ENCODE measurements at regions not wholly inside any gene's neighbourhood (a gene's known extent, or its start where the extent isn't known, plus 50 kb on each side); places are given as distances from the start of the nearest gene placed in this dataset.

- no peak for TF ChIP-seq POLR2AphosphoS5 (IDR thresholded peaks at IDR 0.05; ENCODE audit: low read depth, low read length)
- TF ChIP-seq, protein P1, sequence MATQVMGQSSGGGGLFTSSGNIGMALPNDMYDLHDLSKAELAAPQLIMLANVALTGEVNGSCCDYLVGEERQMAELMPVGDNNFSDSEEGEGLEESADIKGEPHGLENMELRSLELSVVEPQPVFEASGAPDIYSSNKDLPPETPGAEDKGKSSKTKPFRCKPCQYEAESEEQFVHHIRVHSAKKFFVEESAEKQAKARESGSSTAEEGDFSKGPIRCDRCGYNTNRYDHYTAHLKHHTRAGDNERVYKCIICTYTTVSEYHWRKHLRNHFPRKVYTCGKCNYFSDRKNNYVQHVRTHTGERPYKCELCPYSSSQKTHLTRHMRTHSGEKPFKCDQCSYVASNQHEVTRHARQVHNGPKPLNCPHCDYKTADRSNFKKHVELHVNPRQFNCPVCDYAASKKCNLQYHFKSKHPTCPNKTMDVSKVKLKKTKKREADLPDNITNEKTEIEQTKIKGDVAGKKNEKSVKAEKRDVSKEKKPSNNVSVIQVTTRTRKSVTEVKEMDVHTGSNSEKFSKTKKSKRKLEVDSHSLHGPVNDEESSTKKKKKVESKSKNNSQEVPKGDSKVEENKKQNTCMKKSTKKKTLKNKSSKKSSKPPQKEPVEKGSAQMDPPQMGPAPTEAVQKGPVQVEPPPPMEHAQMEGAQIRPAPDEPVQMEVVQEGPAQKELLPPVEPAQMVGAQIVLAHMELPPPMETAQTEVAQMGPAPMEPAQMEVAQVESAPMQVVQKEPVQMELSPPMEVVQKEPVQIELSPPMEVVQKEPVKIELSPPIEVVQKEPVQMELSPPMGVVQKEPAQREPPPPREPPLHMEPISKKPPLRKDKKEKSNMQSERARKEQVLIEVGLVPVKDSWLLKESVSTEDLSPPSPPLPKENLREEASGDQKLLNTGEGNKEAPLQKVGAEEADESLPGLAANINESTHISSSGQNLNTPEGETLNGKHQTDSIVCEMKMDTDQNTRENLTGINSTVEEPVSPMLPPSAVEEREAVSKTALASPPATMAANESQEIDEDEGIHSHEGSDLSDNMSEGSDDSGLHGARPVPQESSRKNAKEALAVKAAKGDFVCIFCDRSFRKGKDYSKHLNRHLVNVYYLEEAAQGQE (IDR thresholded peaks at IDR 0.05; ENCODE audit: insufficient read depth in 1 of 2, low read depth in 2 of 2, low read length in 2 of 2), result no peak
- no peak for TF ChIP-seq SIN3A (IDR thresholded peaks at IDR 0.05; ENCODE audit: borderline replicate concordance, insufficient read depth, low read length)
- no peak for TF ChIP-seq TAF1 (IDR thresholded peaks at IDR 0.05; ENCODE audit: borderline replicate concordance, insufficient read depth, low read length)
- no peak for TF ChIP-seq FOXP2 (optimal IDR thresholded peaks at IDR 0.05; ENCODE audit: borderline replicate concordance, extremely low read depth, extremely low read length, insufficient read depth)
Measured at GRCh38 chr5:162323466-162323865, 255.9 kb downstream of the GABRG2 start.
